ENCODE measurements at regions not wholly inside any gene's neighbourhood (a gene's known extent, or its start where the extent isn't known, plus 50 kb on each side); places are given as distances from the start of the nearest gene placed in this dataset.

- H2AFZ ChIP-seq (ENCODE audit: low read length): no peak overlapping the region
- TF ChIP-seq CTCF (conservative IDR thresholded peaks at IDR 0.05): no peak
These were observed 785.5 kb upstream of the EDIL3 start for GRCh38 chr5:85170183-85170582.

More at GRCh38 chr5:85170183-85170582, 785.5 kb upstream of the EDIL3 start:
- no peak for DNase-seq
- no peaks in the 10 kb centered on the region for H3K79me2 ChIP-seq (ENCODE audit: insufficient read depth, low read length)
- no CpG with 5 or more reads among the region's 4 CpGs for WGBS (ENCODE audit: extremely low coverage, insufficient read length, low lambda C conversion rate)
- H3K9me3 ChIP-seq (ENCODE audit: control insufficient read depth, low read depth, low read length): no peaks in the 10 kb centered on the region
- no peak overlapping the region for H3K18ac ChIP-seq (ENCODE audit: insufficient read length, low read depth, low read length)
- no peak overlapping the region for H3K27ac ChIP-seq (ENCODE audit: insufficient read length, low read depth, low read length)
- H2BK12ac ChIP-seq (ENCODE audit: insufficient read length, low read depth, low read length): no peak overlapping the region
- no peak overlapping the region for H3T11ph ChIP-seq (ENCODE audit: low read length)
- H4K91ac ChIP-seq (ENCODE audit: insufficient read length, low read depth, low read length): no peak overlapping the region
- H2BK120ac ChIP-seq (ENCODE audit: low read depth, low read length, poor library complexity, severe bottlenecking): no peak overlapping the region
- H3K4me1 ChIP-seq (ENCODE audit: insufficient read depth, low read length): no peaks in the 10 kb centered on the region
- no peak overlapping the region for H3K23ac ChIP-seq (ENCODE audit: insufficient read length, low read depth, low read length)
- H4K20me1 ChIP-seq (ENCODE audit: control insufficient read depth, insufficient read depth, insufficient read length): no peaks in the 10 kb centered on the region
- H4K8ac ChIP-seq (replicated peaks; ENCODE audit: insufficient read length, low read depth, low read length): no peak overlapping the region
- H2BK20ac ChIP-seq (ENCODE audit: low read depth, low read length, poor library complexity, severe bottlenecking): no peak overlapping the region
- H2AK5ac ChIP-seq (ENCODE audit: insufficient read length, low read length): no peak overlapping the region
- H3K9ac ChIP-seq (ENCODE audit: extremely low read depth, insufficient read length, low read length): no peak overlapping the region
- no peaks in the 10 kb centered on the region for H3K79me1 ChIP-seq (ENCODE audit: insufficient read depth, low read depth, low read length, poor library complexity, severe bottlenecking)
- no peaks in the 10 kb centered on the region for H3K27me3 Mint-ChIP-seq (ENCODE audit: low read depth)
- H3K27ac Mint-ChIP-seq: no peak overlapping the region; a peak in 1 of 7 replicates
- no peaks in the 10 kb centered on the region for H3K23me2 ChIP-seq (ENCODE audit: insufficient read length, low read depth, low read length, poor library complexity, severe bottlenecking)
- H3K4me3 Mint-ChIP-seq: no peak overlapping the region
- peaks cover 2 to 7% of the 10 kb centered on the region in 2 experiments; a peak in 3 of 5 replicates for H3K9me3 Mint-ChIP-seq
- no peak overlapping the region for H3K14ac ChIP-seq (ENCODE audit: insufficient read depth, low read length)
- no peak overlapping the region for H3K4me2 ChIP-seq (ENCODE audit: insufficient read depth, insufficient read length, low read length)
- no peaks in the 10 kb centered on the region for H3K27me3 ChIP-seq (ENCODE audit: insufficient read depth, low read length)
- no peak overlapping the region for H4K5ac ChIP-seq (ENCODE audit: insufficient read length, low read depth, low read length)
- no peak overlapping the region for H3K56ac ChIP-seq (ENCODE audit: insufficient read length, low read depth, low read length)
- H2BK15ac ChIP-seq (ENCODE audit: low read depth, low read length): no peak overlapping the region
- no peak overlapping the region for H3K4ac ChIP-seq (ENCODE audit: low read depth, low read length)
- no peak overlapping the region for H2BK5ac ChIP-seq (ENCODE audit: insufficient read length, low read length)
- peaks cover 2 to 4% of the 10 kb centered on the region in 2 experiments; a peak in 1 of 4 replicates for H3K4me1 Mint-ChIP-seq
- H3K36me3 Mint-ChIP-seq (ENCODE audit: insufficient read depth in 1 of 3, low read depth in 3 of 3): peaks cover 0 to 5% (median 3%) of the 10 kb centered on the region in 3 experiments; a peak in 5 of 7 replicates

All from H9 (cell line).